ENCODE measurements at regions not wholly inside any gene's neighbourhood (a gene's known extent, or its start where the extent isn't known, plus 50 kb on each side); places are given as distances from the start of the nearest gene placed in this dataset.
"Not testable (repeated sequence)": the region's sequence is repeated elsewhere in the genome, so short reads cannot be mapped to it uniquely, and the experiment has no call there.

- Mint-ChIP-seq H3K9me3 (ENCODE audit: insufficient read depth) (no peaks in the 10 kb centered on the region), H3K4me3 (no peak overlapping the region), H3K36me3 (ENCODE audit: low read depth) (no peaks in the 10 kb centered on the region), H3K4me1 (ENCODE audit: low read depth) (no peaks in the 10 kb centered on the region), H3K27me3 (ENCODE audit: low read depth) (no peaks in the 10 kb centered on the region), H3K27ac (no peak overlapping the region)
- DNase-seq (no peak), ATAC-seq (no peak)
- ChIA-PET CTCF (no interaction called here), POLR2A (no interaction called here)
Observed at GRCh38 chr1:163558162-163558561, 236.4 kb downstream of the NUF2 start.

GRCh38 chr1:163561580-163562295 is 240.0 kb downstream of the NUF2 start:
- Mint-ChIP-seq H3K4me3 (no peak overlapping the region), H3K36me3 (ENCODE audit: low read depth) (no peaks in the 10 kb centered on the region), H3K4me1 (ENCODE audit: low read depth) (no peaks in the 10 kb centered on the region), H3K27ac (no peak overlapping the region), H3K9me3 (ENCODE audit: insufficient read depth) (no peaks in the 10 kb centered on the region), H3K27me3 (ENCODE audit: low read depth) (no peaks in the 10 kb centered on the region)
- ATAC-seq: no peak
- ChIA-PET CTCF (no interaction called here), POLR2A (no interaction called here)
- no peak for DNase-seq

GRCh38 chr1:163562355-163562754 is 240.6 kb downstream of the NUF2 start:
- CTCF ChIA-PET: no interaction called here
- Mint-ChIP-seq H3K27ac (no peak overlapping the region), H3K4me1 (ENCODE audit: low read depth) (no peaks in the 10 kb centered on the region), H3K36me3 (ENCODE audit: low read depth) (no peaks in the 10 kb centered on the region), H3K27me3 (ENCODE audit: low read depth) (no peaks in the 10 kb centered on the region), H3K4me3 (no peak overlapping the region), H3K9me3 (ENCODE audit: insufficient read depth) (no peaks in the 10 kb centered on the region)
- POLR2A ChIA-PET: no interaction called here
- DNase-seq: no peak
- no peak for ATAC-seq

- DNase-seq: no peak
- ChIA-PET CTCF (no interaction called here), POLR2A (no interaction called here)
- H3K27me3 Mint-ChIP-seq (ENCODE audit: low read depth): no peaks in the 10 kb centered on the region
- no peaks in the 10 kb centered on the region for H3K36me3 Mint-ChIP-seq (ENCODE audit: low read depth)
- H3K27ac Mint-ChIP-seq: no peak overlapping the region
- no peaks in the 10 kb centered on the region for H3K4me1 Mint-ChIP-seq (ENCODE audit: low read depth)
- ATAC-seq: no peak
- no peaks in the 10 kb centered on the region for H3K9me3 Mint-ChIP-seq (ENCODE audit: insufficient read depth)
- no peak overlapping the region for H3K4me3 Mint-ChIP-seq
Observed at GRCh38 chr1:163565166-163565565, 243.4 kb downstream of the NUF2 start.

GRCh38 chr1:163570071-163570470 is 248.3 kb downstream of the NUF2 start:
- DNase-seq: no peak
- Mint-ChIP-seq H3K9me3 (ENCODE audit: insufficient read depth) (no peaks in the 10 kb centered on the region), H3K4me1 (ENCODE audit: low read depth) (no peaks in the 10 kb centered on the region), H3K4me3 (no peak overlapping the region), H3K27me3 (ENCODE audit: low read depth) (no peaks in the 10 kb centered on the region), H3K36me3 (ENCODE audit: low read depth) (no peaks in the 10 kb centered on the region), H3K27ac (no peak overlapping the region)
- ChIA-PET POLR2A (no interaction called here), CTCF (no interaction called here)
- ATAC-seq: no peak

- no peaks in the 10 kb centered on the region for H3K27me3 Mint-ChIP-seq (ENCODE audit: low read depth)
- CTCF ChIA-PET: no interaction called here
- no peaks in the 10 kb centered on the region for H3K9me3 Mint-ChIP-seq (ENCODE audit: insufficient read depth)
- DNase-seq: no peak
- no peaks in the 10 kb centered on the region for H3K36me3 Mint-ChIP-seq (ENCODE audit: low read depth)
- H3K4me3 Mint-ChIP-seq: no peak overlapping the region
- H3K4me1 Mint-ChIP-seq (ENCODE audit: low read depth): no peaks in the 10 kb centered on the region
- ATAC-seq: no peak
- POLR2A ChIA-PET: no interaction called here
- no peak overlapping the region for H3K27ac Mint-ChIP-seq
Observed at GRCh38 chr1:163571950-163572349, 250.2 kb downstream of the NUF2 start.

- H3K9me3 Mint-ChIP-seq (ENCODE audit: insufficient read depth): no peaks in the 10 kb centered on the region
- H3K4me1 Mint-ChIP-seq (ENCODE audit: low read depth): no peaks in the 10 kb centered on the region
- ChIA-PET POLR2A (no interaction called here), CTCF (no interaction called here)
- DNase-seq: no peak
- no peaks in the 10 kb centered on the region for H3K27me3 Mint-ChIP-seq (ENCODE audit: low read depth)
- no peaks in the 10 kb centered on the region for H3K36me3 Mint-ChIP-seq (ENCODE audit: low read depth)
- H3K27ac Mint-ChIP-seq: no peak overlapping the region
- no peak for ATAC-seq
- no peak overlapping the region for H3K4me3 Mint-ChIP-seq
Observed at GRCh38 chr1:163574119-163574518, 252.4 kb downstream of the NUF2 start.

- Mint-ChIP-seq H3K27me3 (ENCODE audit: low read depth) (no peaks in the 10 kb centered on the region), H3K9me3 (ENCODE audit: insufficient read depth) (no peaks in the 10 kb centered on the region), H3K4me1 (ENCODE audit: low read depth) (no peaks in the 10 kb centered on the region), H3K36me3 (ENCODE audit: low read depth) (no peaks in the 10 kb centered on the region), H3K27ac (no peak overlapping the region), H3K4me3 (no peak overlapping the region)
- POLR2A ChIA-PET: no interaction called here
- ATAC-seq: no peak
- CTCF ChIA-PET: no interaction called here
- no peak for DNase-seq
Observed at GRCh38 chr1:163580926-163581325, 259.2 kb downstream of the NUF2 start.

- Mint-ChIP-seq H3K4me3 (no peak overlapping the region), H3K36me3 (ENCODE audit: low read depth) (no peaks in the 10 kb centered on the region), H3K27ac (no peak overlapping the region), H3K9me3 (ENCODE audit: insufficient read depth) (no peaks in the 10 kb centered on the region), H3K4me1 (ENCODE audit: low read depth) (no peaks in the 10 kb centered on the region), H3K27me3 (ENCODE audit: low read depth) (no peaks in the 10 kb centered on the region)
- ChIA-PET CTCF (no interaction called here), POLR2A (no interaction called here)
- DNase-seq (no peak), ATAC-seq (no peak)
Observed at GRCh38 chr1:163583661-163584181, 262.0 kb downstream of the NUF2 start.

- POLR2A ChIA-PET: no interaction called here
- Mint-ChIP-seq H3K36me3 (ENCODE audit: low read depth) (no peaks in the 10 kb centered on the region), H3K4me3 (no peak overlapping the region), H3K4me1 (ENCODE audit: low read depth) (no peaks in the 10 kb centered on the region), H3K9me3 (ENCODE audit: insufficient read depth) (no peaks in the 10 kb centered on the region), H3K27me3 (ENCODE audit: low read depth) (no peaks in the 10 kb centered on the region), H3K27ac (no peak overlapping the region)
- DNase-seq (no peak), ATAC-seq (no peak)
- CTCF ChIA-PET: no interaction called here
Observed at GRCh38 chr1:163585796-163586195, 264.0 kb downstream of the NUF2 start.

GRCh38 chr1:163588796-163589195 is 267.0 kb downstream of the NUF2 start:
- POLR2A ChIA-PET: no interaction called here
- Mint-ChIP-seq H3K36me3 (ENCODE audit: low read depth) (no peaks in the 10 kb centered on the region), H3K4me3 (no peak overlapping the region), H3K27ac (no peak overlapping the region), H3K4me1 (ENCODE audit: low read depth) (no peaks in the 10 kb centered on the region), H3K9me3 (ENCODE audit: insufficient read depth) (peaks cover 10% of the 10 kb centered on the region), H3K27me3 (ENCODE audit: low read depth) (no peaks in the 10 kb centered on the region)
- CTCF ChIA-PET: interaction anchor here (0.6 kb wide), 1 partner anchor 119 kb away, joined by 3 read pairs; no protein-coding TSS in a partner anchor
- DNase-seq (no peak), ATAC-seq (no peak)

GRCh38 chr1:163589735-163590134 is 268.0 kb downstream of the NUF2 start:
- ATAC-seq (no peak), DNase-seq (no peak)
- no peaks in the 10 kb centered on the region for H3K36me3 Mint-ChIP-seq (ENCODE audit: low read depth)
- no peak overlapping the region for H3K27ac Mint-ChIP-seq
- POLR2A ChIA-PET: no interaction called here
- CTCF ChIA-PET: no interaction called here
- peaks cover 10% of the 10 kb centered on the region for H3K9me3 Mint-ChIP-seq (ENCODE audit: insufficient read depth)
- no peaks in the 10 kb centered on the region for H3K27me3 Mint-ChIP-seq (ENCODE audit: low read depth)
- H3K4me3 Mint-ChIP-seq: no peak overlapping the region
- no peaks in the 10 kb centered on the region for H3K4me1 Mint-ChIP-seq (ENCODE audit: low read depth)

- DNase-seq; H3K36me3 Mint-ChIP-seq (ENCODE audit: low read depth); H3K27ac Mint-ChIP-seq; POLR2A ChIA-PET; ATAC-seq; H3K4me1 Mint-ChIP-seq (ENCODE audit: low read depth); H3K4me3 Mint-ChIP-seq; H3K9me3 Mint-ChIP-seq (ENCODE audit: insufficient read depth); CTCF ChIA-PET; H3K27me3 Mint-ChIP-seq (ENCODE audit: low read depth): not testable (repeated sequence)
Observed at GRCh38 chr1:163591131-163591530, 269.4 kb downstream of the NUF2 start.

Measured in activated CD8-positive, alpha-beta T cell treated with anti-CD3 and anti-CD28 coated beads, Interleukin-2, amount 10 ng/mL, durations not matched to agents 7 days and 5 days (primary cell).